Gastroesophageal sphincter (tissue), 3 donors: ENCODE measurements at regions not wholly inside any gene's neighbourhood (a gene's known extent, or its start where the extent isn't known, plus 50 kb on each side); places are given as distances from the start of the nearest gene placed in this dataset.
"Not testable (repeated sequence)": the region's sequence is repeated elsewhere in the genome, so short reads cannot be mapped to it uniquely, and the experiment has no call there.

ENCODE experiments used
- CTCF ChIP-seq, 4 experiments: fragments of 200-600 bp in 2 of 4; fragments of 450-650 bp in 2 of 4; sonication (generic) in 1 of 4; IDR thresholded peaks; one replicate each; pipeline ENCODE4 v1.5.1; 2017 to 2019; ENCODE audit warnings: antibody characterized with exemption in 4 of 4, mild to moderate bottlenecking in 2 of 4, moderate library complexity in 2 of 4
- EP300 ChIP-seq: sonication (generic); formaldehyde crosslinking; IDR thresholded peaks from one replicate; pipeline ENCODE4 v1.6.1; 2017; ENCODE audit warnings: antibody characterized with exemption, mild to moderate bottlenecking
- POLR2A ChIP-seq, 2 donors: fragments of 450-650 bp; IDR thresholded peaks; one replicate each; pipeline ENCODE4 v1.6.1; 2017; ENCODE audit warnings: antibody characterized with exemption in 2 of 2, mild to moderate bottlenecking in 2 of 2, moderate library complexity in 1 of 2
- POLR2AphosphoS5 ChIP-seq: sonication (generic); formaldehyde crosslinking; IDR thresholded peaks from one replicate; pipeline ENCODE4 v1.6.1; 2017; ENCODE audit warnings: antibody characterized with exemption

- TF ChIP-seq CTCF (IDR thresholded peaks at IDR 0.05); POLR2A (IDR thresholded peaks at IDR 0.05); POLR2AphosphoS5; EP300: not testable (repeated sequence)
Measured at GRCh38 chr12:126985663-126986062, 1281.3 kb upstream of the TMEM132C start.
